DMS153 (cell line): ENCODE measurements at regions not wholly inside any gene's neighbourhood (a gene's known extent, or its start where the extent isn't known, plus 50 kb on each side); places are given as distances from the start of the nearest gene placed in this dataset.
"Not testable (repeated sequence)": the region's sequence is repeated elsewhere in the genome, so short reads cannot be mapped to it uniquely, and the experiment has no call there.

Experiments used
- DNase-seq: peaks from one replicate; lab custom pipeline; 2025; lab: John Stamatoyannopoulos, UW

DNA sequence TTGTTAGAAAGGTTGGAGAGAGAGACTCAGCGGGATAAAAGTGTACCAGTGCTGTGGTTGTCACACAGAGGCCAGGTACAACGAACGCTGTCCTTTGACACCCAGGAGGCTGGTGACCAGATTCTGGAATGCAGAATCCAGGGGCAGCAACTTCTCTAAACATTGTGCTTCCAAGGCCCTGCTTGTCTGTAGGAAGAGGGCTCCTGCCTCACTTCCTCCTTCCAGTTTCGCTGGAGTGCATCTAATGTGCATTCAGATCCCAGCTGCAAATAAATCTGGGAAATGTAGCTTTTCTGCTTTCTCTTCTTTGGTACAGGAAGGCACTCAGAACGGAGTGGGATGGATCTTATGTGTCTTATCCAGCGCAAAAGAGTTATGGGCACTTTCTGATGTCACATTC lies 171.8 kb upstream of the ATP5MC3 start:
- DNase-seq, result no peak

GRCh38 chr2:175351512-175351911 lies 170.0 kb upstream of the ATP5MC3 start:
- DNase-seq, result no peak

DNA sequence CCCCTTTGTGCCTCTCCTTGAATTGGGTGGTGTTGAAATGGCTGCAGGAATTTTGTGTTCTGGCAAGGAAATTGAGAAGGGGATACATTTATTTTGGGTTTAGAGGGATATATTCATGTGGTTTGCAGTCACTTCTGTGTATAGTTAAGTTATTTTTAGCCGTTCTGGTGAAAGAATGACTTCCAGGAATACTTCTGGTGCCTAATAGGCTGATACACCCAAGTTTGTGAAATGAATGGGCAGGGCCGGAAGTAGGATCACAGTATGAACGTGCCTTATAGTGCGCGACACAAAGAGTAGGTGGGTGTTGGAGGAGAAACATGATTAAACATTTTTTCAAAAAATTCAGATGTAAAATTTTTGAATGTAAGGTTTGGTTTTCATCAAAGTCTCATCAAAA lies 168.6 kb upstream of the ATP5MC3 start:
- no peak for DNase-seq

DNA sequence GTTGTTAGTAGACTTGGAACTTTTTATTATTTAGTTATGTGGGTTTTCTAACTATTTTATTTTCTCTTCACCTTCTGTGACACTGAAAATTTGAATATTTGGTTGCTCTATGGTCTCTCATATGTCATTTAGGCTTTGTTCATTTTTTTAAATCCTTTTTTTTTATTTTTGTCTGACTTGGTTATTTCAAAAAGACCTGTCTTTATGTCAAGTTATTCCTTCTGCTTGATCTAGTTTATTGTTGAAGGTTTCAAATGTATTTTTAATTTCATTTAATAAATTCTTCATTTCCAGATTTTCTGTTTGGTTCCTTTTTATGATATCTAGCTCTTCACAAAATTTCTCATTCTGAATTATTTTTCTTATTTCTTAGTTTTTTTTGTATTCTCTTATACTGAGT lies 160.6 kb upstream of the ATP5MC3 start:
- DNase-seq, result no peak

- DNase-seq, result no peak
Observed at GRCh38 chr2:175330195-175330594, 148.7 kb upstream of the ATP5MC3 start.

DNA sequence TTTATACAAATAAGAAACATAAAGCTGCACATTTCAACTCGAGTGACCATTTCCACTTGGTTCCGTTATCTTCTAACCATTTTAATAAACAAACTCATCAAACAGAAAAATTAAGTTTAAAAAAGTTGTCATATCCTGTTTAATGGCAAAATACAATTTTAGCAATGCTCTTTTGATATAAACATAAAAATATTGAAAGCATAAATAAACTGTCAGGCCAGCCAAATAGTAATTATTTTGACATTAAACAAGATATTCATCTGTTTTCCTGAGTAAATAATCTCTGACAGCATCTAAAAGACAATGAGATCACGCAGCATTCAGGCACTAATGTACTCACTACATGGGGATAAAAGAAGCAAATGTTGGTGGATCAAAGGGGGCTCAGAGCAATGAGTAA lies 145.3 kb upstream of the ATP5MC3 start:
- DNase-seq, result no peak

DNA sequence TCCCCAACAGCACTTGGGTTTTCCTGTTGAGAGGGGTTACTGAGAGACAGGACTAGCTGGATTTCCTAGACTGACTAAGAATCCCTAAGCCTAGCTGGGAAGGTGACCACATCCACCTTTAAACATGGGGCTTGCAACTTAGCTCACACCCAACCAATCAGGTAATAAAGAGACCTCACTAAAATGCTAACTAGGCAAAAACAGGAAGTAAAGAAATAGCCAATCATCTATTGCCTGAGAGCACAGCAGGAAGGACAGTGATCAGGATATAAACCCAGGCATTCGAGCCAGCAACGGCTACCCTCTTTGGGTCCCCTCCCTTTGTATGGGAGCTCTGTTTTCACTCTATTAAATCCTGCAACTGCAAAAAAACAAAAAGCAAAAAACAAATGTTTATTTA lies 144.7 kb upstream of the ATP5MC3 start:
- DNase-seq, result not testable (repeated sequence)

GRCh38 chr2:175323162-175323561 lies 141.7 kb upstream of the ATP5MC3 start:
- no peak for DNase-seq

GRCh38 chr2:175318542-175318941 lies 137.0 kb upstream of the ATP5MC3 start:
- DNase-seq, result no peak

GRCh38 chr2:175317751-175318150 lies 136.2 kb upstream of the ATP5MC3 start:
- no peak for DNase-seq

- DNase-seq, result no peak
Observed at GRCh38 chr2:175312137-175312536, 130.6 kb upstream of the ATP5MC3 start.

DNA sequence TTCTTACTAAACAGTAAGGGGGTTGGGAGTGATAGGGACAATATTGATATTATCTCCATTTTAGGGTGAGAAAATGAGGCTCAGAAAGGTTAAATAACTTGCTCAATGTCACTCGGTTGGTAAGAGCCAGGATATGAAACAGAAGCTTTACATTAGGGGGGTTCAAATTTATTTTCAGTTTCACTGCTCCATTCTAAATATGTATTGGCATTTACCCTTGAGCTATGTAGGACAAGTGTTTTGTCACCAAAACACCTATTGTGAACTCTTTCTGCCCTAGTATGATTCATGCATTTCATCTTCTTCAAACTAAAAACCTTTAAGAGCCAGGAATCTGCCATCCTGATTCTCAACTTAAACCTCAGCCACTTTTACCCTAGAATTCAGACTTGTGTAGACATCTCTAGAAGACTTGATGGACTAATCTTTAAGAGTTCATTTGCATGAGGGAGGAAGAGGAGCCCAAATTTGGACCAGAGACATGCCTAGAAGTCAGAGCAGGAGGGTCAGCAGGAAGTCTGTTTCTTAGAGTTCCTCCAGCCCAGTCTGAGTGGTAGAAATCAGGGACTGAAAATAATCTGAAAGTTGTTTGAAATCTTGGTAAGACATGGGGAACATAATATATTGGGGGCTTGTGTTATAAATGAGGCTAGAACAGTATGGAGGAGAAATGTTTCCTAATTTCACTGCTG lies 129.4 kb upstream of the ATP5MC3 start:
- no peak for DNase-seq

DNA sequence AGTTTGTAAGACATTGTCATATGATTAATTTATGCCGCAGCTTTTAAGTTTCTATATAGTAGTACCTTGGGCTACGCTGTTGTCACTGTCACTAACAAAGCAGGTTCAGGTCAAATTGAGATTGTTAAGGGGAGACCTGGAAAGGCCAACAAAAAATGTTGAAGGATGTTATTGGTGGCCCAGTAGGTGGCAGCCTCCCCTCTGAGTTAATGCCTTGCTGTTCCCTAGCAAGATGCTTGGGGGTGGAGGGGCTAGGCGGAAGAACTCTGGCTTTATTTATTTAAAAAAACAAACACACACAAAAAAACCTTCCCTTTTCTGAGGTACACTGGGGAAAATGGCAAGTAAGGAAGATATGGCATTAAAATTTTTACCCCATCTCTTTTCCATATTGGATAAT lies 128.3 kb upstream of the ATP5MC3 start:
- peak; percentile 71 for DNase-seq

DNA sequence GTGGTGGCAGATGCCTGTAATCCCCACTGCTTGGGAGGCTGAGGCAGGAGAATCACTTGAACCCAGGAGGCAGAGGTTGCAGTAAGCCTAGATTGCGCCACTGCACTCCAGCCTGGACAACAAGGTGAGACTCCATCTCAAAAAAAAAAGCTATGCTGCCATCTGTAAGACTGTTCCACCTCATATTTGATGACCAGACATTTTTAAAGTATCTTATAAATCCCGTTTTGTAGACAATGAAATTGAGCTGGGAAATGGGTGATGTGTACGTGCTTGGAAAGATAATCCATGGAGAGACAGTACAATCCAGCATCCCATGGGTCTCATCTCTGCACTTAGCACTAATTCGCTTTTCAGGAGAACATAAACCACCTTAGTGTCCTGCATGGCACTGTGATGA lies 126.5 kb upstream of the ATP5MC3 start:
- DNase-seq, result no peak

DNA sequence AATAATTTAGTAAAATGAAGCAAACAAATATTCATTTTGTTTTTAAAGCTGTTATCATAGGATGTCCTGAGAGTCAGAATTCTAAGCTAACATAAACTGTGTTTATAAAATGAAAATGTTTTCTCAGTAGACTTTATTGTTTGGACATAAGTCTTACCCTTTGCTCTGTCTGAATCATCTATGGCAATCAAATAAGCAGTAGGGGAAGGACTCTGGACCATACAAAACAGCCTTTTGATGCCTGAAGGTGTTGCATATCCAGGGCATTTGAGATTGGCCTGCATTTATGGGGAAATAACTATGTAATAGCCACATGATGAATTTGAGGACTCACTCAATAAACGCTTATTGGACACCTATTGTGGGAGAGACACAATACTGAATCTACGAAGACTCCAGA lies 123.0 kb upstream of the ATP5MC3 start:
- no peak for DNase-seq

DNA sequence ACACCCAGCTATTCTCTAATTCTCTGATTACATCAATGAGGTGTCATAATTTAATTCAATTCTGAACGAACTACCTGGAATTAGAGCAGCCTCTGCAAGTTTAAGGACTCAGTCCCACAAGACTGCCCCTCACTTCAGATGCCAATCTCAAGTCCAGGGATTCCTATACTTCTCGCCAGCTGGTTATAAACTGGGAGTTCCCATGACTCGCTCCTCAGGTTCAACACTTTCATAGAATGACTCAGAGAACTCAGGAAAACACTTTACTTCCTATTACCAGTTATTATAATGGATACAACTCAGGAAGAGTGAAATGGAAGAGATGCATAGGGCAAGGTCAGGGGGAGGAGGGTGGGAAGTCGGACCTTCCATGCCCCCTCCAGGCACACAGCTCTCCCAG lies 112.3 kb upstream of the ATP5MC3 start:
- DNase-seq, result no peak

GRCh38 chr2:175293195-175293594 lies 111.7 kb upstream of the ATP5MC3 start:
- no peak for DNase-seq

GRCh38 chr2:175282886-175283285 lies 101.4 kb upstream of the ATP5MC3 start:
- DNase-seq, result no peak

DNA sequence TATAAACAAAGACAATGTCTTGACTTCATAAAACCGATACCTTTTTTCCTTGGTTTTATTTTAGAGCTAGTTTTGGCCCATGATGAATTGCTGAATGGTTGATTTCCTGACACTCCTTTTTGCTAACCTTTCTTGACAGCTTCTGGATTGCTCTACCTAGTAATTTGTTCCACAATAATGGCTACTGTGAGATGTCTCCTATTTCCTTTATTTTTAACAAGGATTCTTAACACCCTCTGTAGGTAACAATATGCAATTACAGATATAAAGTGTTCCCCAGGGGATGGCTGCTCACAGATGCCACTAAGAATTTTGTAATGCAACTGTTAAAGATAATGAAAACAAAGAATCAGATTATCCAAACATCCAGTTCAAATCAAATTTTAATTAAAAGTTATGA lies 100.8 kb upstream of the ATP5MC3 start:
- peak; percentile 66 for DNase-seq

DNA sequence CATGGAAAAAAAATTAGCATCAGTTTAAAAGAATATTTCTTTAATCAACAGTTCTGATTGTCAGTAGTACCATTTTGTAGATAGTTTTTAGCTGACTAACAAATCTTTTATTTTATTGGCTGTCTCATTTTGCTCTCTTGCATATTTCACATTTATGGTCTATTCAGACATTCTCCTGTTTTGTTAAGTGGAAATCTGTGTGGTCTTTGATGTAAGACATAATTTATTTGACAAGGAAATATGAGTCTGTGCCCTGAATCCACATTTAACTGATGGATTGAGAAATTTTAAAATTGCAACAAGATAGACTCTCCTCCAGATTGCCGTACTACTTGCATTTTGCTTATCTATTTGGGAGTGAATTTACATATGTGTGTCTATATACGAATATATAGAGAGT lies 96.3 kb upstream of the ATP5MC3 start:
- no peak for DNase-seq

GRCh38 chr2:175275539-175275938 lies 94.0 kb upstream of the ATP5MC3 start:
- DNase-seq, result peak; percentile 74

DNA sequence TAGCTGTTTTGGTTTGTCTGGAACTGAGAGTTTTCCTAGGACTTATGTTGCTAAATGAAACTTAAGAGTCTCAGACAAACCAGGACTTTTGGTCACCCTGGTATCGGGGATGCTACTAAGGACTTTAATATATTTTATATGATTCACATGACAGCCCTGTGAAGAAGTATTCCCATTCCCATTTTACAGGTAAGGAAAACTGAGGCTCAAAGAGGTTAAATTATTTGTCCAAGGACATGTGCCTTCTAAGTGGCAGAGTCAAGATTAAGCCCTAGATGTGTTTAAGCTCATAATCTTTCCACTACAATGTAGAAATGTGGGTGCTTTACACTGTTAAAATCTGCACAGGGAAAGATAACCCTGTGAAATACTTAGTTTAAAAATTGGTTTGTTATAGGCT lies 77.7 kb upstream of the ATP5MC3 start:
- no peak for DNase-seq

DNA sequence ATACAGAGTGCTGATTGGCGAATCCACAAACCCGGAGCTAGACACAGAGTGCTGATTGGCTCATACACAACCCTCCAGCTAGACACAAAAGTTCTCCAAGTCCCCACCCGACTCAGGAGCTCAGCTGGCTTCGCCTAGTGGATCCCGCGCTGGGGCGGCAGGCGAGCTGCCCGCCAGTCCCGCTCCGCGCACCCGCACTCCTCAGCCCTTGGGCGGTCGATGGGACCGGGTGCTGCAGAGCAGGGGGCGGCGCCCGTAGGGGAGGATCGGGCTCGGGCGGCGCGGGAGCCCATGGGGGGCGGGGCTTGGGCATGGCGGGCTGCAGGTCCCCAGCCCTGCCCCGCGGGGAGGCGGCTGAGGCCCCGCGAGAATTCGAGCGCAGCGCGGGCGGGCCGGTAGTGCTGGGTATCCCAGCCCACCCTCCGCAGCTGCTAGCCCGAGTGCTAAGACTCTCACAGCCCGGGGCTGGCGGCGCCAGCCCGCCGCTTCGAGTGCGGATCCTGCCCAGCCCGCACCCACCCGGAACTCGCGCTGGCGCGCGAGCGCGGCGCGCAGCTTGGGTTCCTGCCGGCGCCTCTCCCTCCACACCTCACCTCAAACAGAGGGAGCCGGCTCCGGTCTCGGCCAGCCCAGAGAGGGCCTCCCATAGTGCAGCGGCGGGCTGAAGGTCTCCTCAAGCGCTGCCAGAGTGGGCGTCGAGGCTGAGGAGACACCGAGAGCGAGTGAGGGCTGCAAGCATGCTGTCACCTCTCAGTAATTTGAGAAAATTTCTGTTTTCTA lies 75.5 kb upstream of the ATP5MC3 start:
- no peak for DNase-seq

- not testable (repeated sequence) for DNase-seq
Observed at GRCh38 chr2:175256391-175256790, 74.9 kb upstream of the ATP5MC3 start.
